HL-60 (cell line): ENCODE measurements at regions not wholly inside any gene's neighbourhood (a gene's known extent, or its start where the extent isn't known, plus 50 kb on each side); places are given as distances from the start of the nearest gene placed in this dataset.
"Not testable (repeated sequence)": the region's sequence is repeated elsewhere in the genome, so short reads cannot be mapped to it uniquely, and the experiment has no call there.

ENCODE experiments used
- DNase-seq, 2 experiments: peaks; one replicate each; pipeline ENCODE4 v3.0.0-alpha.2; 2010 to 2020; ENCODE audit warnings: low read depth in 1 of 2, low spot score in 1 of 2
- H3K27ac ChIP-seq: fragments of 250-450 bp; sonication (Bioruptor Pico); replicated peaks from 2 replicates; pipeline ENCODE4 v1.5.1; 2020; ENCODE audit warnings: mild to moderate bottlenecking, moderate library complexity
- H3K27me3 ChIP-seq: fragments of 250-450 bp; sonication (Bioruptor Pico); 2 replicates; pipeline ENCODE4 v1.5.1; 2021; ENCODE audit warnings: mild to moderate bottlenecking, moderate library complexity; ENCODE audit not compliant: insufficient read depth, poor library complexity, severe bottlenecking
- H3K4me3 ChIP-seq: replicated peaks from 2 replicates; pipeline ENCODE4 v1.5.1; 2011; ENCODE audit warnings: mild to moderate bottlenecking, control low read depth, low read length; ENCODE audit not compliant: insufficient read depth
- CTCF ChIP-seq: IDR thresholded peaks from one replicate; pipeline ENCODE4 v1.5.1; 2011; ENCODE audit warnings: low read length, control low read depth, inconsistent platforms; ENCODE audit not compliant: insufficient read depth
- GABPA ChIP-seq: IDR thresholded peaks from 2 replicates; pipeline ENCODE4 v1.6.1; 2012; ENCODE audit warnings: low read depth
- POLR2AphosphoS5 ChIP-seq: IDR thresholded peaks from 2 replicates; pipeline ENCODE4 v1.6.1; 2012; ENCODE audit warnings: low read depth
- REST ChIP-seq: IDR thresholded peaks from 2 replicates; pipeline ENCODE4 v1.6.1; 2012; ENCODE audit warnings: low read depth; ENCODE audit not compliant: insufficient replicate concordance
- SPI1 ChIP-seq: IDR thresholded peaks from 2 replicates; pipeline ENCODE4 v1.6.1; 2012; ENCODE audit warnings: low read depth, mild to moderate bottlenecking, borderline replicate concordance

GRCh38 chr9:88835038-88835466 lies 156.2 kb upstream of the S1PR3 start:
- Histone ChIP-seq H3K4me3 (no peak overlapping the region), H3K27ac (no peak overlapping the region), H3K27me3 (no peaks in the 10 kb centered on the region)
- peak in 1 of 2 experiments; percentile 66 for DNase-seq
- peak; percentile 47; the same call in 1 of the 2 replicates for TF ChIP-seq SPI1
- no peak for TF ChIP-seq REST

- DNase-seq, result no peak
- H3K27me3 ChIP-seq, result no peaks in the 10 kb centered on the region
- no peak for TF ChIP-seq REST
- TF ChIP-seq SPI1, result no peak
- TF ChIP-seq GABPA, result no peak
- no peak for TF ChIP-seq POLR2AphosphoS5
- no peak for TF ChIP-seq CTCF
- no peak overlapping the region for H3K27ac ChIP-seq
- no peak overlapping the region for H3K4me3 ChIP-seq
Observed at GRCh38 chr9:88835772-88836171, 155.5 kb upstream of the S1PR3 start.

GRCh38 chr9:88837731-88838130 lies 153.5 kb upstream of the S1PR3 start:
- H3K4me3 ChIP-seq, result no peak overlapping the region
- TF ChIP-seq POLR2AphosphoS5 (no peak), GABPA (no peak), REST (no peak), CTCF (no peak), SPI1 (no peak)
- no peak for DNase-seq

GRCh38 chr9:88849878-88850277 lies 141.4 kb upstream of the S1PR3 start:
- H3K27ac ChIP-seq, DNase-seq, H3K4me3 ChIP-seq, H3K27me3 ChIP-seq: not testable (repeated sequence)

More at GRCh38 chr9:88837731-88838130, 153.5 kb upstream of the S1PR3 start:
- no peak overlapping the region for H3K27ac ChIP-seq
- H3K27me3 ChIP-seq, result no peaks in the 10 kb centered on the region
